WERI-Rb-1 (cell line): ENCODE measurements at regions not wholly inside any gene's neighbourhood (a gene's known extent, or its start where the extent isn't known, plus 50 kb on each side); places are given as distances from the start of the nearest gene placed in this dataset.

ENCODE experiments used
- DNase-seq: peaks from one replicate; pipeline ENCODE4 v3.0.0-alpha.2; 2020
- H3K27ac ChIP-seq: fragments of 250-450 bp; sonication (Bioruptor Pico); 2 replicates; pipeline ENCODE4 v1.5.1; 2020; ENCODE audit warnings: mild to moderate bottlenecking, moderate library complexity
- H3K27me3 ChIP-seq: fragments of 250-450 bp; sonication (Bioruptor Pico); 2 replicates; pipeline ENCODE4 v1.5.1; 2021; ENCODE audit warnings: mild to moderate bottlenecking, low read depth, moderate library complexity; ENCODE audit not compliant: insufficient read depth, severe bottlenecking
- H3K36me3 ChIP-seq: fragments of 250-450 bp; sonication (Bioruptor Pico); 2 replicates; pipeline ENCODE4 v1.5.1; 2020; ENCODE audit warnings: mild to moderate bottlenecking, moderate library complexity
- H3K4me3 ChIP-seq: 2 replicates; pipeline ENCODE4 v1.5.1; 2011; ENCODE audit warnings: low read depth, mild to moderate bottlenecking, control low read depth, low read length
- H3K9me3 ChIP-seq: fragments of 250-450 bp; sonication (Bioruptor Pico); 2 replicates; pipeline ENCODE4 v1.5.1; 2021; ENCODE audit warnings: mild to moderate bottlenecking, moderate library complexity; ENCODE audit not compliant: severe bottlenecking
- TF ChIP-seq, protein P1 (sequence below): IDR thresholded peaks from 2 replicates; pipeline ENCODE4 v1.5.1; 2011; ENCODE audit warnings: low read depth, mild to moderate bottlenecking, control low read depth, inconsistent platforms, low read length

DNA sequence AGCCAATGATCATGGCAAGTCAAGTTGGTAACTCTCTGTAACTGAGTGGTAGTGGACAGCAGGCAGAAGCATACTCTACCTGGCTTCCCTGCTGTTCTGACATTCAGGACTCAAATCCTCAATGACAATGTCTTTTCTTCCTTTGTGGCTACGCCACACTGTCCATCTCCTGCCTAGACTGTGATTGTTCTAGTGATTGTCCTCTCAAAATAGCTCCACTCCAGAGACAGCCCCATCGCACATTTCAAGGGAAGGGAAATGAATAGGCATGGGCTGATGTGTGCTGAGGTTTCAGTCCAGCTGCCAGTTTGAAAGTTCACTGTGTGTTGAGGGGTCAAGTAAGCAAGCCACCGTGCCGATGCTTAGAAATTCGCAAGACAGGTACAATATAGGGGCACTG, 227.0 kb upstream of the WWC1 start:
- TF ChIP-seq, protein P1, sequence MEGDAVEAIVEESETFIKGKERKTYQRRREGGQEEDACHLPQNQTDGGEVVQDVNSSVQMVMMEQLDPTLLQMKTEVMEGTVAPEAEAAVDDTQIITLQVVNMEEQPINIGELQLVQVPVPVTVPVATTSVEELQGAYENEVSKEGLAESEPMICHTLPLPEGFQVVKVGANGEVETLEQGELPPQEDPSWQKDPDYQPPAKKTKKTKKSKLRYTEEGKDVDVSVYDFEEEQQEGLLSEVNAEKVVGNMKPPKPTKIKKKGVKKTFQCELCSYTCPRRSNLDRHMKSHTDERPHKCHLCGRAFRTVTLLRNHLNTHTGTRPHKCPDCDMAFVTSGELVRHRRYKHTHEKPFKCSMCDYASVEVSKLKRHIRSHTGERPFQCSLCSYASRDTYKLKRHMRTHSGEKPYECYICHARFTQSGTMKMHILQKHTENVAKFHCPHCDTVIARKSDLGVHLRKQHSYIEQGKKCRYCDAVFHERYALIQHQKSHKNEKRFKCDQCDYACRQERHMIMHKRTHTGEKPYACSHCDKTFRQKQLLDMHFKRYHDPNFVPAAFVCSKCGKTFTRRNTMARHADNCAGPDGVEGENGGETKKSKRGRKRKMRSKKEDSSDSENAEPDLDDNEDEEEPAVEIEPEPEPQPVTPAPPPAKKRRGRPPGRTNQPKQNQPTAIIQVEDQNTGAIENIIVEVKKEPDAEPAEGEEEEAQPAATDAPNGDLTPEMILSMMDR = no peak
- no peaks in the 10 kb centered on the region for H3K27me3 ChIP-seq
- no peak overlapping the region for H3K4me3 ChIP-seq
- no peaks in the 10 kb centered on the region for H3K9me3 ChIP-seq
- DNase-seq = no peak
- H3K27ac ChIP-seq = no peak overlapping the region
- no peaks in the 10 kb centered on the region for H3K36me3 ChIP-seq

DNA sequence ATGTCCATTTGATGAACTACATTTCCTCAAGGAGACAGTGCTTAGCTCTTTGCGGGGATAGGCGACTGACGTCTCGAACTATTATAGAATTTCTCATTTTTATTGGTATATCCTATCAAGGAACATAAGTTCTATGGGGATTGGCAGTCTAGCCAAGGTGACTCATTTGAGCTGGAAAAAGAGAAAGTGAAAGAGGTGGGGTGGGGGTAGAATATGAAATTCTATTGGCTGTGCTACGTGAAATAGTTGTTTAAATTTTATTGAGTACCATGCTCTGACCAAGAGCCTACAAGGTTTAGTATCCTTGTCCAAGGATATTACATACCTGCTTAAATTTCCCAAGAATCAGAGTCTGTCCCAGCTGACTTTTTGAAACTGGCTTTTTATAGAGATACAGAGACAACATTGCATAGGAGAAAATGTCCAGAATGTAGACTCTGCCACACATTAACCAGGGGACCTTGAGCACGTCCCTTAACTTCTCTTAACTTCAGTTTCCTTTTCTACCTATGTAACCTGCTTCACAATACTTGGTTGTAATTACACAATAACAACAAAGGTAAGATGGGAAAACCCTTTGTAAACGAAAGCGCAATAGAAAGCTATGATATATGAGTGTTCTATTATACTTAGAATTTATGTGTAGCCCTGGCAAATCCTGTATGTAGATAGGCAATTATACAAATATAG, 226.4 kb upstream of the WWC1 start:
- TF ChIP-seq, protein P1 = no peak
- Histone ChIP-seq H3K27ac (no peak overlapping the region), H3K36me3 (no peaks in the 10 kb centered on the region), H3K27me3 (no peaks in the 10 kb centered on the region), H3K4me3 (no peak overlapping the region), H3K9me3 (no peaks in the 10 kb centered on the region)
- DNase-seq = no peak

DNA sequence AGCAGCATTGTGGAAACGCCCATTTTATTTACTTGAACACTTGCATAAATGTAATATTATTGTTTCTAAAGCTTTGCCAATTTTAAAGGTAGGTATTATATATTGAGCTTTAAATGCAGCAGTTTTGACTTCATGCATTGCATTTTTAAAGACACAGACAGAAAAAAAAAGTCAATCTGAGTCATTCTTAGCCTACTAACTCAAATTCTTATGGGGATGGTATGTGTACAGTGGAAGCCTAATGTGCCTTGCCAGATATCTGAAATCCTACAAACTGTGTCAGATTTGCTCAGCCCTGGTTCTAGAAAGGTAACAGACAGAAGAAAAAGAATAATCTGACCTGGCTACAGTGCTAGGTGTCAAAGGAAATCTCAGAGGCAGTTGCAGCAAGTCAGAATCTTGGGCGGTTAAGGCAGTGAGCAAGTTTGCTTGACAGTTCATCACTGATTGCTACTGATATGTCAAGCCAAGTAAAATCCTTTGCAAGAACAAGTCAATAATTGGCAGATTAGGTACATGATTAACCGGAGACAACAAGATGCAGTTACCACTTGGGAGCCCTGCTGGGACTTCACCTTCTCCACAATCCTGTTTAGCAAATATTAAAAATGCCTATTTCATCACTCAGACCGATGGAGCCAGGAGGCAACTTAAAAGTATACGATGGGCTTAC, 224.8 kb upstream of the WWC1 start:
- no peak overlapping the region for H3K27ac ChIP-seq
- H3K36me3 ChIP-seq = no peaks in the 10 kb centered on the region
- TF ChIP-seq, protein P1 = no peak
- DNase-seq = peak; percentile 19
- no peaks in the 10 kb centered on the region for H3K27me3 ChIP-seq
- H3K9me3 ChIP-seq = no peaks in the 10 kb centered on the region
- no peak overlapping the region for H3K4me3 ChIP-seq

DNA sequence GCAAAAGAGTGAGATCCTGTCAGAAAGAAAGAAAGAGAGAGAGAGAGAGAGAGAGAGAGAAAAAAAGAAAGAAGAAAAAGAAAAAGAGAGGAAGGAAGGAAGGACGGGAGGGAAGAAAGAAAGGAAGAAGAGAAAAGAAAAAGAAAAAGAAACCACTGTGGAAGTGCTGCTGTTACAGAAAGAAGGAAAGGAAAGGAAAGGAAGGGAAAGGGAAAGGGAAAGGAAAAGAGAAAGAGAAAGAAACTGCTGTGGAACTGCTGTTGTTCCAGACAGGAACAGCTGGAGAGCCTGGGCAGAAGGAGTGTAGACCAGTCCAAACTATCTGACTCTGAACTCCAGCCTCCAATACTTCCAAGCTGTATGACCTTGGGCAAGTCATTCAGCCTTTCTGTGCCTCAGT, 220.7 kb upstream of the WWC1 start:
- DNase-seq = no peak
- Histone ChIP-seq H3K9me3 (no peaks in the 10 kb centered on the region), H3K27ac (no peak overlapping the region), H3K4me3 (no peak overlapping the region), H3K27me3 (no peaks in the 10 kb centered on the region), H3K36me3 (no peaks in the 10 kb centered on the region)
- TF ChIP-seq, protein P1 = no peak

DNA sequence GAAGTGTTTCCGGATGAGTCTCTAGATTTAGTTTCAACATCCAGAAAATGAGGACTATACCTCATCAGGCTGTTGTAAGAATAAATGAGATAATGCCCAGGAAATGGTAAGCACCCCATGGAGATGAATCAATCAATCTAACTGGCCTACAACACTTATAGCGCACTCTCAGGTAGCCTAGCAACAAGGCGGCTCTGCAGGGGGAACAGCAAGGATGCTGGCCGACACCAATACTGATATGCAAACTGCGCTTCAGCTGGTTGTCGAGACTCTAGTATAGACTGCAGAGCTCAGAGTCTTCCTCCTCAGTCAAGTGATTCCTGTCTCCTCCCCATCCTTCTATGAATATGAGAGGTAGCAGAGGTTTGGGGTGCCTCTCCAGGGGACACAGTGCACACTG, 218.8 kb upstream of the WWC1 start:
- Histone ChIP-seq H3K36me3 (no peaks in the 10 kb centered on the region), H3K9me3 (no peaks in the 10 kb centered on the region), H3K27me3 (no peaks in the 10 kb centered on the region), H3K27ac (no peak overlapping the region), H3K4me3 (no peak overlapping the region)
- DNase-seq = no peak
- TF ChIP-seq, protein P1 = no peak

DNA sequence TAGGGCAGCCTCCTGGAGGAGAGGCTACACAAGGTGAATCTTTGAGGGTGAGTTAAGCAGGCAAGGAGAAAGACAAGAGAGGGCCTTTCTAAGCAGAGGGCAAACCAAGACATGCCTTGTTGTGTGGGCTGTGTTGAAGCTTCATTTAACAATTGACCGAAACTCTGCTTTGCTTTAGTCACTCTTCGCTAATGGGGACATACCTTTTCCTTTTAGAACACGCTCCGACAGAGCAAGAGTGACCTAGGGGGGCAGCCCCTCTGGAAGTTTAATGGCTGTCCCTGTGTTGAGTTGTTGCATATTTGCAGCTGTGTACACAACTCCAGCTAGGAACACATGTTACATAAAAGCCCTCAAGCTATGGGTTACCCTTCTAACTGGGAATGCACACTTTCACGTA, 218.1 kb upstream of the WWC1 start:
- Histone ChIP-seq H3K36me3 (no peaks in the 10 kb centered on the region), H3K4me3 (no peak overlapping the region), H3K27me3 (no peaks in the 10 kb centered on the region), H3K27ac (no peak overlapping the region), H3K9me3 (no peaks in the 10 kb centered on the region)
- no peak for DNase-seq
- TF ChIP-seq, protein P1 = no peak
